GM18868 (cell line): ENCODE measurements at regions not wholly inside any gene's neighbourhood (a gene's known extent, or its start where the extent isn't known, plus 50 kb on each side); places are given as distances from the start of the nearest gene placed in this dataset.

Experiments used
- ATAC-seq: cut with Tn5 transposase; IDR thresholded peaks from one replicate; pipeline ENCODE4 v1.9.1; 2021; ENCODE audit warnings: mild to moderate bottlenecking, moderate library complexity; ENCODE audit not compliant: unreplicated experiment

- no peak for ATAC-seq
These were observed 142.1 kb upstream of the ADAMTSL1 start for GRCh38 chr9:18331808-18332209.

- ATAC-seq = no peak
These were observed 140.8 kb upstream of the ADAMTSL1 start for GRCh38 chr9:18333157-18333556.

- no peak for ATAC-seq
These were observed 138.1 kb upstream of the ADAMTSL1 start for GRCh38 chr9:18335825-18336224.

- ATAC-seq = no peak
These were observed 135.9 kb upstream of the ADAMTSL1 start for GRCh38 chr9:18338042-18338441.

GRCh38 chr9:18343784-18344183 lies 130.2 kb upstream of the ADAMTSL1 start:
- ATAC-seq = no peak

GRCh38 chr9:18346745-18347144 lies 127.2 kb upstream of the ADAMTSL1 start:
- no peak for ATAC-seq

- no peak for ATAC-seq
These were observed 126.4 kb upstream of the ADAMTSL1 start for GRCh38 chr9:18347386-18348082.

GRCh38 chr9:18348083-18348475 lies 125.9 kb upstream of the ADAMTSL1 start:
- ATAC-seq = no peak

GRCh38 chr9:18349530-18349929 lies 124.4 kb upstream of the ADAMTSL1 start:
- no peak for ATAC-seq

- no peak for ATAC-seq
These were observed 123.9 kb upstream of the ADAMTSL1 start for GRCh38 chr9:18350036-18350435.

GRCh38 chr9:18350995-18351595 lies 122.9 kb upstream of the ADAMTSL1 start:
- no peak for ATAC-seq

- no peak for ATAC-seq
These were observed 121.2 kb upstream of the ADAMTSL1 start for GRCh38 chr9:18352711-18353110.

- ATAC-seq = no peak
These were observed 120.5 kb upstream of the ADAMTSL1 start for GRCh38 chr9:18353473-18353872.

GRCh38 chr9:18357321-18357720 lies 116.6 kb upstream of the ADAMTSL1 start:
- ATAC-seq = no peak

- ATAC-seq = no peak
These were observed 115.6 kb upstream of the ADAMTSL1 start for GRCh38 chr9:18358325-18358724.

- ATAC-seq = no peak
These were observed 114.6 kb upstream of the ADAMTSL1 start for GRCh38 chr9:18359335-18359734.

- peak; percentile 41 for ATAC-seq
These were observed 113.9 kb upstream of the ADAMTSL1 start for GRCh38 chr9:18360005-18360404.

- ATAC-seq = no peak
These were observed 112.3 kb upstream of the ADAMTSL1 start for GRCh38 chr9:18361646-18362045.

- ATAC-seq = no peak
These were observed 111.8 kb upstream of the ADAMTSL1 start for GRCh38 chr9:18362166-18362565.

- ATAC-seq = peak; percentile 56
These were observed 110.9 kb upstream of the ADAMTSL1 start for GRCh38 chr9:18362901-18363685.

- ATAC-seq = peak; percentile 14
These were observed 108.3 kb upstream of the ADAMTSL1 start for GRCh38 chr9:18365651-18366050.

- ATAC-seq = peak; percentile 87
These were observed 107.8 kb upstream of the ADAMTSL1 start for GRCh38 chr9:18366184-18366583.
